Inferior parietal cortex (tissue), 1 donor: ENCODE measurements at regions not wholly inside any gene's neighbourhood (a gene's known extent, or its start where the extent isn't known, plus 50 kb on each side); places are given as distances from the start of the nearest gene placed in this dataset.

ENCODE experiments used
- DNase-seq: peaks from one replicate; pipeline ENCODE4 v3.0.0-alpha.2; 2016; ENCODE audit errors: extremely low spot score

DNA sequence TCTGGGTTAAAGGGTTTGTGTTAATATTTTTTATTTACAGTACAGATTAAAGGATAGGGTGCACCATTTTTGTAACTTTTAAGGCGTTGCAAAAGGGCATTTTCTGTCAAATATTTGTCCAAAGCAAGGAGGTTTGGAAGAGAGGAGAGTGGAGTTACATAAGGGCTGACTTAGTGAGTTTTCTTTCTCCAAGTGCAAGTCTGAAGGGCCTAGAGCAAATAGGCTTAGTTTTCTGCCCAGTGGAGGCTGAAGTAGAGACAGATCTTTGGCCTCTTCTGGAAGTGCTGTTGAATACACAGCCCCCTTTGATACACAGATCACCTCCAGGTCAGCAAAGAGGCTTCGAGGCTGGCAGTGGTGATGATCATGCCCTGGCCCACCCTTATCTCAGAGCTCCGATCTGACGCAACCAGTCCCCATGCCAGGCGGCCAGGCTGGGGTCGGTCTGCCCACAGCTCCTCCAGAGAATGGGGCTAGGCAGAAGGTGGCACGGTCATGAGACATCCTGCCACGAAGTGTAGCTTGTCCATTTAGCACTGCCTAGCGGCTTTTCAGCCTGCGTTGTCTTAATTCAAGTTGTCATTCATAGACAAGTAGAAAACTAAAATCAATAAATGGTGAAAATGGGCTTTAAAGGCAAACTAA, 79.5 kb upstream of the IRX3 start:
- DNase-seq = no peak

DNA sequence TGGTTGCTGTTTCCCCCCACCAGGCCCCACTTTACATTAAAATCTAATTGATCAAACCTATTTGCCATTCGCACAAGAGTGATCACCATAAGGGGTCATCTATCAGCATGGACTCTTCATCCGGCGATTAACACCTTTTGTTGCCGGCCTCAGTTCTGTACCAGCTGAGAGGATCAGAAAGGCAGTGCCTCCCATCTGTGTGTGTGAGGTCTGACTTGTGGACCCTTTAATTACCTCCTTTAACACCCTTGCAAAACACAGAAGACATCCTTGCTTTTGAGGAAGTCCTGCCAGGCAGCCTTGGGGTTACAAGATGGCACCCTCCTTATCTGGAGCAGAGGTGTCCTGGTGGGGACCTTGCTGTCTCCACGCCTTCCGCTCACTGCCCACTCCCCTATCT, 77.2 kb upstream of the IRX3 start:
- DNase-seq = no peak

DNA sequence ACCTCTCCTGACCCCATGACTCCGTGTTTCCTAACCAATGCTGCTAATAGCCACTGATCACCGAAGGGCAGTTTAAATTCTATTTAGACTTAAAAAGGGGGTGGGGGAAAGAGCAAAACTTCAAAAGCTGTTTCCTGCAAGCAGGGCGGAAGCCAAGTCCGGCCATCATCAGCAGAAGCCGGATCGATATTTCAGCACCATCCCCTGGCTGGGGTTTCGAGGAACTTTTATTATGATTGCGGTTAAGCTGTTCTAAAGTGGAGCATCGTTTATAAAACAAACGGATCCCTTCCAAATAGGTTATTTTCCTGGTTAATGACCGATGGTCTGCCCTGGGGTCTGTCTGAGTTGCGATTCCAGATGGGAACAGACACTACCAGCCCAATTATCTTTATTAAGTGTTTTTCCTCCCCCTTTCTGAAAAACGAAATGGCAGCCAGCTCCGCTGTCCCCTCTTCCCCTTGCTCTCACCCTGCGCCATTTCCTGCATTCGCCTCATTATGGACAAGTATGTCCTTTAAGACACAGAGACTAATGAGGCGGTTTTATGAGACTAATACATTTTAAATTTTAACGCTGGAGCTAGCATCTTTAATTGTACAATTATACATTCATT, 76.1 kb upstream of the IRX3 start:
- no peak for DNase-seq

DNA sequence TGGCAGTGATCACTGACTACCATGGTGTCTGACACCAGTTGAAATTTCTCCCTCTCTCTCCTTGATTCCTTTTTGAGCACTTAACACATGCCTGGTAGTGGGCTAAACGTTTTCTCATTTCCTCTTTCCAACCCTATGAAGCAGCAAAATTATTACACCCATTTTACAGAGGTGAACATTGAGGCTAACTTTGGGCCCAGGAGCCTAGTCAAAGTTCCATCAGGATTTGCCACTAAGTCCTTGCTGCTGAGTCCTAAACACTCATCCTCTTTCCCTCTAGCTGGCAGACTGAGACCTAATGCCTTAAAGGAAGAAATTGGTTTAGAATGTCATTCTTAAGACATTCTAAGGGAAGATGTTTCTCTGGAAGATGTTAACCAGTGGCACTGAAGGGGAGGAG, 74.7 kb upstream of the IRX3 start:
- no peak for DNase-seq

DNA sequence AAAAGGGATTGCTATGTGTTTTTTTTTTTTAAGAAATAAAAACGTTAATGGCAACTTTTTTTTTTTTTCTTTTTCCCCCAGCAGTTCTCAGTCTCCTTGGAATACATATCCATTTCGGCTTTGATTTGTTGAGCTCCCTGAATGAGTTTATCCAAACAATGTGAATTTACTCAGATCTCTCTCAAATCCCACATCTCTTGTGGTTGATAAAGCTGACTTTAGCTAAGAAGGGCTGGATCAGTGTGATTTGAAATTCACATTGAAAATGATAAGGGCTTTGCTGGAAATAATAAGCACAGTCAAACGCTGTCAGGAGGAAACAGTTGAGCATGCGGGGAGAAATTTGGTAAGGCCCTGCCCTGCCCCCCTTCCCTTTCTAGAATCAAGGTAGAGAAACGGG, 74.1 kb upstream of the IRX3 start:
- no peak for DNase-seq

DNA sequence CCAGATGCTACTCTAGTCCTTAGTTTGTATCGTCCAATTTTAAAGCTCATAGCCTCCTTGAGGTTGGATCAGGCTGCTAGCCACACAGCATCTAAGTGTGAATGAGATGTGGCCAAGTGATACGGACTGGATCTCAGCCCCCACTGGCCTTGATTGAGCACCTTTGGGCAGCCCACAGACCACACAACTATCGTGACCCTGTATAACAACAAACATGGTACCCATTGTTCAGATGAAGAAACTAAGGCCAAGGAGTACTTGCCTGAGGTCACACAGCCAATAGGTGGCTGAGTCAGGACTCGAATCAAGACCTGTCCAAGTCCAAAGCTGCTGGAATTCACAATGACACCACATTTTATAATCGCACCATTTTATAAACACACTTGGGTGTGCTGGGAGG, 73.0 kb upstream of the IRX3 start:
- DNase-seq = no peak

DNA sequence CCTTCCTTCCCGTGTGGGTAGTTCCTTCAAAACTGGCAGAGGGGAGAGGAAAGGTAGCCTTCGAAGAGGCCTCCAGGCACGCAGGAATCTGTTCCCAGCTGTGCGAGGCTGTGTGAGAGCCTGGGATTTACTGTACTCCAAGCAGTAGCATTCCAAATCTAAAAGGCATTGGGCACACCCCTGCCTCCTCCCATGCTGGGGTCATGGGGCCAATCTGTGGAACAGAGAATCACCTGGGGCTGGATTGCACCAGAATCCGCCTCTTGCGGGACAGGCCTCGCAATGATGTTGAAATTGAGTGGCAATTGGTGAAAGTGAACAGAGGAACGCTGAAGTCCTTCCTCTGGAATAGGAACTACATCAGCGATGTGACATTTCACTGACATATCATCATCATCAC, 72.5 kb upstream of the IRX3 start:
- DNase-seq = no peak

DNA sequence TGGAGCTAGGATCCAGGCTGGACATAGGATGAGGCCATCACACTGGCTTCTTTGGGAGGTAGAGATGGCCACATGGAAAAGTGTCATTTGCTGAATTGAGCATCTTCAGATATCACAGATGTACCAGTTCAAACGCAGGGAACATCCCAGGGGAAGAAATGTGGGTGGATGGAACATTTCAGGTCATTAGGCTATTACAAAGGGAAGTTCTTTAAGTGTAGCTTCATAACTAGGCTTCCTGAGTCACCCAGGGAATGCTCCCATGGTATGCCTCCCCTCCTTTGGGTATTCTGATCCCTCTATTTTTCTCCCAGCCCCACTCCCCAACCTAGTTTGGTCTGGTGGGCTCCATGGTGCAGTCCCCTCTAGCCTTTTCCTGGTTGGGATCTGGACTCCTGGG, 69.8 kb upstream of the IRX3 start:
- no peak for DNase-seq

DNA sequence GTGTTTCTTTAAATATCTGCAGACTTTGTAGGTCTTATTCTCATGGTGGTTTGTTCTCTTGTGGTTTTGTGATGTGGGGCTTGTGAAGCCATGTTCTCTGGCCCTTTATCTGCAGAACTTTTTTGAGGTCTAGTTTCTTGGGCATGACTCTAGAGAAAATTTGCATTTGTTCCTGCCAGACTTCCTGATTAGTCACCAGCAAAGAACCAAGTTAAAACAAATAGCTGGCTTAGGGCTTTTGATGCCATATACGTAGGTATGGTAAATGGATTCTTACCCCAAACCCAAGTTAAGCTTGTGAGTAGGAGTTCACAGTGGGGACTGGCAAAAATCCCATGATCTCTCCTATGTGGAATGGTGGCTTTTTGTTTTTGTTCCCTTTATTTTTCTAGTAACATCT, 68.7 kb upstream of the IRX3 start:
- no peak for DNase-seq

DNA sequence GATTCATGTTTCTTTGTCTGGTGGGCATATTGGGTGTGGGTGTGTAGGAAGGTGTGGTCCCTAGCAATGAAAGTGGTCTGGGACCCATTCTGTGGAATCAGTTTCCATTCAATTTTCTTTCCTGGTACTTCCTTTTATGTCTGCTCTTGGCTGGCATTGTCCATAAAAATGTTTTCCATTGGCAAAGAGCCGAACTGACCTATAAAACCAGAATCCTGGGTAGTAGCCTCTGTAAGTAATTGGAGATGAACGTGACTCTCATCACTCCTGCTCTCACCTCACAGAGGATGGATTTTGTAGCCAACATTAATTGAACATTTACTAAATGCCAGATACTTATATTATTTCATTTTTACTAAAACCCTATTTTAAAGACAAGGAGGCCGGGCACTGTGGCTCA, 66.5 kb upstream of the IRX3 start:
- DNase-seq = no peak

DNA sequence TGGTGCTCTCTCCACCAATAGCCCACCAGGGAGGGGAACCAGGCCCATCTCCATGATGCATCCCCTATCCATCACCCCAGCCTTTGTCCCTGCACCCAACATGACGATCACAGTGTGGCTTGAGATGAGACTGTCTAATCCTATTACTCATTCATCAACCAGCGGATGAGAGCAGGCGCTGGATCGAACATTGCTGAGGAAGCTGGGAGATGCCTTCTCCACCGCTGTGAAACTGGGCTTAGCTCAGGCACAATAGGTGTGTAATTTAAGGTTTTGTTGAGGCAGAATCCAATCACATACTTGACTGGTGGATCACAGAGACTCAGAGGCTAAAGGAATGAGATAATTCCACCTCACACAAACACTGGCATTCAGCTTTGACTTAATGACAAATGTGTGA, 64.6 kb upstream of the IRX3 start:
- no peak for DNase-seq

DNA sequence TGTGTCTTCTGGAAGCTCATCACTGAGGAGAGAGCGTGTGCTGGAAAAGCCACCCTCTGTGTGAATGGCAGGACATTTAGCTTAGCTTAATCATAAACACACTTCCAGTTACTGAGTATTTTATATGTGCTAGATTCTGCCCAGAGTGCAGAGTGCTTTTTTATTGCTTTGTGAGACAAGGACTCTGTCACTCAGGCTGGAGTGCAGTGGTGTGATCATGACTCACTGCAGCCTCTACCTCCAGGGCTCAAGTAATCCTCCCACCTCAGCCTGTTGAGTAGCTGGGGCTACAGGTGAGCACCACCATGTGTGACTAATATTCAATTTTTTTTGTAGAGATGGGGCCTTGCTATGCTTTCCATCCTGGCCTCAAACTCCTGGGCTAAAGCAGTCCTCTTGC, 61.4 kb upstream of the IRX3 start:
- DNase-seq = no peak

DNA sequence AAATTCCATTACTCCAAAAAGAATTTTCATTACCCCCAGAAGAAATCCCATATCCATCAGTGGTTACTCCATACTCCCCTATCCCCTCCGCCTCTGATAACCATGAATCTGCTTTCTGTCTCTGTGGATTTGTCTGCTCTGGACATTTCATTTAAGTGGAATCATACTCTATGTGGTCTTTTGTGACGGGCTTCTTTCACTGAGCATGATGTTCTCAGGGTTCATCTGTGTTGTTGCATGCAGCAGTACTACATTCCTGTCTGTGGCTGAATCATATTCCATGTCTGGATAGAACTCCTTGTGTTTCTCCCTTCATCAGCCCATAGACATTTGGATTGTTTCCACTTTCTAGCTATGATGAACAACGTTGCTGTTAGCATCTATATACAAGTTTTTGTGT, 59.5 kb upstream of the IRX3 start:
- no peak for DNase-seq

DNA sequence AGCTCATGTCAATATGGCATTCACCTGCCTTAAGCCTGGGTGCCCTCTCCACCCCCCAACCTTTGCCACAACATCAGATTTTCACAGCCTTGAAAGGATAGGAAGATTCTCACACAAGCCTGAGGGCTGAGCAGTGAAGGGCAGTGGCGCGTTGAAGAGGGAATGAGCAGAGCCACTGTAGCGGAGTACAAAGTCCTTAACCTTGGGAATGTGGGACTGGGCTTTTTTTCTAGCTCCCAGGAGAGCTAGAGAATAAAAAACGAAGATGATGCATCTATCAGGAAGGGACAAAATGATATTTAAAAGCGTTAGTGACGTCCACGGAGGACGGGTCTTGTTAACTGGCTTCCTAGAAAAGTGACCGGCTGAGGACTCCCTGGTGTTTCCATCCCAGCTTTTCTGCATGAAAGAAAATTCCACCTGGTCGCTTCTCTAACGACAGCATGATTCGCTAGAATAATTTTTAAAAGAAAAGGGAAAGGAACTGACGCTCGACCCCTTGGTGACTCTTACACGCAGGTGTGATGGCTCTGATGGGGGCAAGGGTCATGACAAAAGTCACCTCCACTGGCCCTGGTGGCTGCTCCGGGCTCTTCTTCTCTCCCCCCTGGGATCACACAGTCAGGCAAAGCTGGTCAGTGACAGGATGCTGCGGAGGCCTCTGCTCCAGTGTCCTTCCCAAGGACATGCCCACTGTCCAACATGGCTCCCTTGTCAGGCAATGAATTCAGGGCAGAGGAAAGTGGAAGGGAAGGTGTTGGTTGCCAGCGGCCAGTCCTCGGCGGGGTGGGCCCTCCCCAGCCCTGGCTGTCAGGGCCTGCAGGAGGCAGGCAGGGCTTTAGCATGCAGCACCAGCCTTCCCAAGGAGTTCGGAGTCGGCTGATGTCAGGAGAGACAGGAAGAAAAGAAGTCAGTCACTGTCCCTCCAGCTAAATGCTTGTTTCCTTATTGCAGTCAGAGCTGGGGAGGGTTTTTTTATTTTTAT, 58.4 kb upstream of the IRX3 start:
- DNase-seq = no peak

DNA sequence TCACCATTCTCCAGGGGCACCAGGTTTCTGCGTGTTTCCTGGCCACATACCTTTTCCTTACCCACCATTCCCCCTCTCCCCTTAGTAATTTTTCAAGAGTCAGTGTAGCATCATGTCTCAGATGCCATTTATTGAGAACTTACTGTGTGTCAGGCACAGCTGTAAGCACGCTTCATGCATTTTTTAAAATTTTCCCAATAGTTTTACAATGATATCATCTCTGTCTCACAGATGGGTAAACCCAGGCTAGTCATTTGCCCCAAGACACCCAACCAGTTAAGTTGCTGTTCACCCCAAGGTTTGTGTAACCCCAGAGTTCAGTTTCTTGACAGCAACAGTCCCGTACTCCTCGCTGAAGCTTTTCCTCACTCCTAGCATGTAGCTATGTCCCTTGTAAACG, 56.4 kb upstream of the IRX3 start:
- no peak for DNase-seq

DNA sequence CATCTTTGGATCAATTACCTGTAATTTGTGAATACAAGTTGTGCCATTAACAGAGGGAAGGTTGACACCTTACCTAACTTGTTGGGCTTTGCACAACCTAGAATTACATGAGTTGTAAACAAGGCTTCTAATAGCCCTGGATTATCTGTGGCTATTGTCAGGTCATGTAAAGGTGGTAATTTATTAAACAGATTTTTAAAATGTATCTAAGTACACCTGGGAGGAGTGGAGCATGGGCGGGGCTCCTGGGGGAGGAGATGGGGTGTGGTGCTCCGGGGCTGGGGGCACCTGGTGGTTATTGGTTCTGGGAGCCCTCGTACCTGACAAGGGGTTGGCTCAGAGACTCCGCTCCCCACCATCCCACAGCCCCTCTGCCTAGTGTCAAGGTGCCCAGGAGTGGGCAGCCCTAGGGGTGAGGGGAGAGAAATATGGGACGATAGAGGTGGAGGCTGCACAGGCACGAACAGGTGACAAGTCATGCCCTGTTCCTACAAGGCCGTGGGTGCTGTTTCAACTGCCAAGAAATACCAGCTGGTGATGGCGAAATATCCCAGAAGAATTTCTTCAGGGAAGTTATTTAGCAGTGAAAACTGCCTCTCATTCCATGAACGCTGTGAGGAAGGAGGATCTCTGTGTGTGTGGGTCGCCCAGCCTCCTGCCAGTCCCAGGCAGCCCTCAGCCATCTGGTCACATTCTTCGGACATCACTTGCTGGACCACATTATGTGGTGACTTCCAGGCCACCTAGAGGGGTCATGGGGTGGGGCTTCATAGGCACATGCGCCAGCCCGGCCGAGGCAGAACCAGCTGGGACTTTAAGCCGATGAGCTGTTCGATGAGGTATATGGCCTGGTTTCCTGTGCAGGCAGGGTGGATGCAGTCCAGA, 55.5 kb upstream of the IRX3 start:
- DNase-seq = no peak

DNA sequence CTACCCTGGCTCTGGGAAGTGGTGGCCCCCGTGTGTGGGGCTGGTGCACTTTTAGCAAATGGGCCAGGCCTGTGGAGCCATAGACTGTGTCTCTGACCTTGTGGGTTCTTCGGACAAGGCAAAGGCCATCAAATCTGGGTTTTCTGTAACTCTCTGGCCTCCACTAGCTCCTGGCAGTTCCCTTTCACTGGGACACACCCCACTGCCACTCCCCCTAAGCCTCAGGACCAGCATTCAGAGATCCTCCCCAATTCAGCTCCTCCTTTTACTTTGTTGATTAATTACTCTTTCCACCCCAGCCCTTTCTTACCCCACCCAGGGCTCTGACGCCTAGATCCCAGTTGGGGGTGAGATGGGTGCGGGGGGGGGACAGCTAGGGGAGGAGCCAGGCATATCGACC, 53.9 kb upstream of the IRX3 start:
- DNase-seq = no peak

DNA sequence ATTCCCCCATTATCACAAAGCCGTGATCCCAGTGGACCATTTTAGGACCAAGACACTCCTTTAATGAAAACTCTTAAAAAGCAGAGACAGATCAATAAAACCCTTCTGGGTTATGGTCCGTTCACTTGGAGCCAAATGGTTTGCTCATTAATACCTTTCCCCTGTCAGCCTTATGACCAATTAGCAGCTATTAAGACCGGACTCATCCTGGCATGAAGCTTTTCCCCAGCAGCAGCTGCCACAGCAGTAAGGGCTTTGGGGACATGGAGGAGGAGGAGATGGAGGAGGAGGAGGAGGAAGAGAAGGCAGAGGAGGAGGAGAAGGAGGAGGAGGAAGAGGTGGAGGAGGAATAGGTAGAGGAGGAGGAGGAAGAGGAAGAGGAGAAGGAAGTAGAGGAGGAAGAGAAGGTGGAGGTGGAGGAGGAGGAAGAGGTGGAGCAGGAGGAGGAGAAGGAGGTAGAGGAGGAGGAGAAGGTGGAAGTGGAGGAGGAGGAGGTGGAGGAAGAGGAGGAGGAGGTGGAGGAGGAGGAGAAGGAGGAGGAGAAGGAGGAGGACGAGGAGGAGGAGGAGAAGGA, 50.1 kb upstream of the IRX3 start:
- no peak for DNase-seq
